COR-L47 (cell line): ENCODE measurements at regions not wholly inside any gene's neighbourhood (a gene's known extent, or its start where the extent isn't known, plus 50 kb on each side); places are given as distances from the start of the nearest gene placed in this dataset.

Source experiments
- DNase-seq: peaks from one replicate; lab custom pipeline; 2025; lab: John Stamatoyannopoulos, UW

DNA sequence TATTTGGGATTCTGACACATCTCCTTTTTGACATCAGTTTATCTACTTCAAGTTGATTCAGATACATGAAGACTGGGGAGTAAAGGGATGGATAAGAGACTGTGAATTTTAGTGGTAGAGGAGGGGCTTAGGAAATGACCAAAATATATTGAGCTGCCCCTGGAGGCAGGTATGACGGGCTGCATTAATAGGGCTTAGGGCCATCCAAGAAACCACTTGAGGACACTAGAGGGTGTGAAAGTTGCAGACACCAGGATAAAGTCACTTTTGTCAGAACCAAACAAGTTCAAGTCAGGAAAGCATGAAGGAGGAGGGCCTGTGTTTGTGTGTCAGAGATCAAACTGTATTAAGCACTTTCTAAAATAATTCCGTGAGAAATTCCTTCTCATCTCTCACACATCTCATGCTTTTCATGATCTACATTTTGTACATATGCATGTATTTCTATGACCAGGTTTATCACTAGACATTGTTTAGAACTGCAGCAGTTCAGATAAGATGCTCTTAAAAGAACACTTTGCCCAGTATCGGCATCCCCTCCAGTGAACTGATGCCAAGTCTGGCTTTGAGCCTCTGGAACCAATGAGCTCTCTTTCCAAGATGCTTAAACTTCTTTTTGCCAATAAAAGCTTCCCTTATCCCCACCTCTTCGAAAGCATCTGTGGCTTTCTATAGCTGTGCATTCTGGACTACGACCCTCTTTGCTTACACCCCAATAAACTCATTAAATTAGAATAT is 136.9 kb downstream of the SLC38A1 start:
- no peak for DNase-seq

- no peak for DNase-seq
These were observed 137.3 kb upstream of the SCAF11 start for GRCh38 chr12:46127656-46128055.

DNA sequence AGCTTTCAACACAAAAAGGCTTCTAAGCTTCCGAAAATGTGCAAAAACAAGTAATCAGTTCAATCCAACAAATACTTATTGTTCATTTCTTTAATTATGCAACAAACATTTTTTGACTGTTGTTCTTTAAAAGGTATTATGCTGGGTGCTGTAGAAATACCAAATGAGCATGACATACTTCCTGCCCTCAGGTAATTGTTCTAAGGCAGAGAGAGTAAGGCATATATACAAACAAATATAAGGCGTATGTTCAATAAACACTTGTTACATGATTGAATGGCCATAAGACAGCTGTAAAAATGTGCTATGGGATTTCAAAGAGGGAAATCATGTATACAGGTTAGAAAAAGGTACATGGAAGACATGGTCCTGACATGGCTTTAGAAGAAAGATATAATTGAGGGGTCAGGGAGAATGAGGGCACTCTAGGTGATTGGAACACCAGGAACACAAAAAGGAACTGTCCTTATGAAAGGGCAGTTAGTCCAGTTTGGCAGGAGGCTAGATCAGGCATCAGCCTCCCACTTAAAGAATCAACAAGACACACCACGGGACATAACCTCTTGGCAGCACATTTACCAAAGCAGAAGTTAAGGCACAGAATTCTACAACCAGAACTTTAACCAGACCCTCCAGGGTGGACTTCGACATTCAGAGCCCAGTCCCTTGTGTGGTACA is 135.8 kb upstream of the SCAF11 start:
- DNase-seq, result no peak

GRCh38 chr12:46124848-46125619 is 134.7 kb upstream of the SCAF11 start:
- DNase-seq, result peak; percentile 34

DNA sequence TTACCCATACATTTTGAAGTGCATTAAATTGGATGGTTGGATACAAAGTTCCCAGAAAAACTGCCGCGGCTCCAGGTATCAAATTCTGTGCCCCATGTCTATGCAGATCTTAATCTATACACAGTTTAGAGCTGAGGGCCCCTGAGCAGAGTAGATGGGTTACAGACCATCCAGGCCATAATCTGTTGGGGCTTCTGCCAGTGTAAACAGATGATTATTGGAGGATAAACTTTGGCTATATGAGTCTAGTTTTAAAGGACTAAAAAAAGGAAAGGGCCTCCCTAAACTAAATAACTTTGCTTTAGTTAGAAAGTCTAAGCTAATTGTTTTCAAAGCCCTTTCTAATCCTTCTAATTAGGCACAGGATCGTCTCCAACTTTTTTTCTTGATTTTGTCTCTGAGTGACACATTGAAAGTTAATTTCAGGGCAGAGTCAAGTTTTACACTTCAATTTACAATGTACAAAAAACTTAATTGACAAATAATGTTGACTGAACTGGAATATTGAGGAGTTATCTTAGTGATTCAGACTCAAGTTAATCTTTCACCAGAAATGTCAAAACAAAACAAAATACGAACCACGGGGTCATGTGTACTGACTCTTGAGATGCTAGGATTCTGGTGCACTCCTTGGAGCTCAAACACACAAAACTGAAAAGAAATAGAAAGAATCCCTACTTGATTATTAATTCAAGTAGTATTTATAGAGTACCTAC is 133.9 kb upstream of the SCAF11 start:
- no peak for DNase-seq

GRCh38 chr12:46112364-46112763 is 122.0 kb upstream of the SCAF11 start:
- DNase-seq, result no peak

DNA sequence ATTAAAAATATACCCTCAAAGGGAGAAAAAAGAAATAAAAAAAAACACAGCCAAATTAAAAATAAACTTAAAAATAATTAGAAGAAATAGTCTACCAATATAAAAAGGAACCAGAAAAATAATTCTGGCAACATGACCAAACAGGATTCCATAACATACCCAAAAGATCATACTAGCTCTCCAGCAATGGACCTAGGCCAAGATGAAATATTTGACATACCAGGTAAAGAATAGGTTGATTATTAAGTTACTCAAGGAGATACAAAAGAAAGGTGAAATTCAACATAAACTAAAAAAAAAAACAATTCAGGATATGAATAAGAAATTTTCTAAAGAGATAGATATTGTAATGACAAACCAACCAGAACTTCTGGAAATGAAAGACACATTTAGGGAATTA is 121.3 kb upstream of the SCAF11 start:
- no peak for DNase-seq

DNA sequence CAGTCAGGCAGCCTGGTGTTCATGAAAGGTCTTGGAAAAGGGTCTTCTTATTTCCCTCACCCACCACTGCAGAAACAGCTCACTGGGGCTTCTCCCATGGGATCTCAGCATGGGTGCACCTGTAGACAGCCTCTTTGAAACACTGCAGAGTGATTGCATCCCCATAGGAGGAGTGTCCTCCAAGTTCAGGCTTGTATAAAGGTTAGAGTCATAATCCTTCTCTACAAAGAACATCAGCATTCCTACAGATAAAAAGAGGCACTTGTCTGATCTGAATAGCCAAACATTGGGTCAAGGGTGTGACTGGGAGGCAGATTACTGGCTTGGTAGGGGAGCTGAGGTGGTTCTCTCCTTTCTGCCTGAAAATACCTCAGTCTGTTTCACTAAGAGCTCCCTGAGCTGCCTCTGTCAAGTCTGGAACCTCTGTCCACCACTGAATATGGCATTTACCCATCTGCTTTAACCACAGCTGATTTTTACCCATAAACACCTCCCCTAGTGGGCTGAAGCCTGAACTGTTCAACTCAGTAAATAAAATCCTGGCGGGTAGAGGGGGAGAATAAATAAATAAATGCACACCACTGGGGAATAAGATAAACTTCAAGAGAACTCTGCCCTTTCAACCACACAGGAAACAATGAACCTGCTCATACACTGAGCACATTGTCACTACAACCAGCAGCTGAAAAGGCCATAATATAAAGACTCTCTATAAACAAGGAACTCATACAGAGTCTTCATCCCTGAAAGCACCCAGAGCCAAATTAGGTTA is 120.7 kb upstream of the SCAF11 start:
- DNase-seq, result peak; percentile 2

GRCh38 chr12:46110223-46110611 is 119.8 kb upstream of the SCAF11 start:
- DNase-seq, result peak; percentile 6

DNA sequence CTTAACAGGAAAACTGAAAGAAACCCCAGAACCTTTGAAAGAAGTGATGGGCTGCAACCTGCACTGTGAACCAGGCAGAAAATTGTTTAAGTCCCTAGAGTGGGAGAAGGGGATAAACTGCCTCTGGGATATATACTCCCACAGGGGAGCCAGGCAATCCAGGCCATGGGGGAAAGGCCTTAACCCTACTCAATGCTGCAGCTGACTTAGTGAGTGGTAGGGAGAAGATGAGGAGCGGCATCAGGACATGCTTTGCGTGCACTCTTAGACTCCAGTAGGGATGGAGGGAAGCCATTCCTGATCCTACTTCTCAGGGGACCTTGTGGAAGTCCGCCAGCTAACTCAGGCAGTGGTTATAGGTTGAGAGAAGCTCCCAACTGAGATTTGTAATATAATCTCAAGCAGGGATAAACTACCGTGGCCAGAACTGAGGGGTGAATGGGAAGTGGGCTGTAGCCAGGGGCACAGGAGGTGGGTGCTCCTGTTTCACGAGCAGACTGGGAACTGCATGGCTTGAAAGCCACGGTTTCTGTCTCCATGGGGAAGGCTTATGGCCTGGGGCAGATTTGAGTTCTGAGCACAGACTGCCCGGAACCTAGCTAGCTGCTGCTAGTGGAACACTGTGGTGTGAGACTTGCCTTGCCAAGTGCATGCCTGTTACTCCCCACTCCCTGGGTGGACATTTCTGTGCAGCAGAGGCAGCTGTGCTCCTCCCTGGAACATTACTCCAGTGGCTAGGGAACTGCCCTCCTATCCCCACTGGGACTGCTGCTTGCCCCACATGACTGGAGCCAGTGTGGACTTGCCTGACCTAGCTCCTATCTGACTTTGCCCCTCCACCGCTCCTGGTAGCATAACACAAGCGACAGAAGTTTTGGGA is 119.2 kb upstream of the SCAF11 start:
- DNase-seq, result no peak

DNA sequence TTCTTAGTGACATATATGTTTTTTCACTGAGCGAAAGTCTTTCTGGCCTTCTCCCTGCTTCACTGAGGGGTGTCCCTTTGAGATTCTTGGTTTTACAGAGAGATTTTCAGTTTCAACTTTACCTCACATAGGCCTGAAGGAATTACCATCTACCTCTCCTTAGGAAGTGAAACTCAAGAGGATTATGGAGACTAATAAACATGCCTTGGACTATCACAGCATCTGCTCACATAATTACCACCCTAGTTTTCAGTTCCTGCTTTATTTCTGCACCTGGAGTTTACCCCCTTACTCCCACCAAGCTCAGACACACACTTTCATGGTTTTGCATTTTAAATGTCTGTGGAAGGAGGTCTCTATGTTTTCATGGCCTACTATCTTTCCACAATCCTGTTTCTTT is 118.3 kb upstream of the SCAF11 start:
- DNase-seq, result no peak

DNA sequence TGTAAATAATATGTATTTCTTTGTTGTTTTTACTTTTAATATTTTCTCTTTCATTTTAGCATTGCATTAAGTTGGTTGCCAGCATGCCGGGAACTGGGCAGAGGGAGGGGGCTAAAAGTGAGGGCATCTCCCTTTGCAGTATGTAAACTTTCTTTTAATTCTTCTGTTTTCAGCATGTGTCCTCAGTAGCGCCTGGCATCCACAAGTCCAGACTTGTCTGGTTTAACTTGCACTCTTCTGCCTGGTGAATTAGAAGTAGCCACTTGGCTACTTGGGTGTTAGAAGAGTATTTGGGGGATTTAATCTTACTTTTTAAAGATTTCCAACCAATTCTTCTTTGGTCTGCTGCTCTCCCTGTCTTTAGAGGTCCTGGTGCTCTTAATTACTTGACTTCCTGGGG is 117.2 kb upstream of the SCAF11 start:
- no peak for DNase-seq

- no peak for DNase-seq
These were observed 115.4 kb upstream of the SCAF11 start for GRCh38 chr12:46105735-46106134.

DNA sequence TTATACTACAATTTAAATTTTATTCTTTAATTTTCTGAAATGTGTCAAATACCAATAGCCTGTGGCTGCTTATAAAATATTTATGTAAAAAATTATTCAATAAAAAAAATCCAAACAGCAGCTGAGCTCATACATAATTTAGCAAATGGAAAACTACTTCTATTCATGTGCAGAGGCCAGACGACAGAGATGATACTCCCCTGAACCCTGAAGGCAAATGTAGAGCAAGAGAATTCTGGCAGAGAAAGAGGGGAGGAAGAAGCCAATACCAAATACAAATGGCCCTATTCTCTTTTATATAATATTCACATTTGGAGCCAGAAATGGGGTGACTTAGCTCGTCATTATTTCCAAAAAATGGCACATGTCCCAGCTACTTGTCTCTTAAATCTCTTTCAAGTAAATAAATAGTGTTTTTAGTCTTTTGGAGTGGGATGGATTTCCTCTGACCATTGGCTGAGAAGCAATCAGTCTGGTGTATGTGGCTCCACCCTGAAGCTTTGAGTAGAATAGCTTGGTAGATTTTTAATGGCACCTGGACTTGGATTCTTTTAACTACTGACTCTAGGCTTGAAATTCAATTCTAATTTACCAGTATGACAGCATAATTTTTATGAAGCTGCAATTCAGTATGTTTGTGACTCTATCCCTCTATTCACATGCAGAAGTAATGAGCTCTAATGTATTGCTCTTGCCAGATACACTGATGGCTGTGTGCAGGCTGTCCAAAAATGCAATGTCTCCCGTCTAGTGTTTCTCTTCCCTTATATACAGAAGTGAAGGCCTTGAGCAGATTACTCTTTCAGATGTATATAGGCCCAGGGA is 113.4 kb upstream of the SCAF11 start:
- no peak for DNase-seq

DNA sequence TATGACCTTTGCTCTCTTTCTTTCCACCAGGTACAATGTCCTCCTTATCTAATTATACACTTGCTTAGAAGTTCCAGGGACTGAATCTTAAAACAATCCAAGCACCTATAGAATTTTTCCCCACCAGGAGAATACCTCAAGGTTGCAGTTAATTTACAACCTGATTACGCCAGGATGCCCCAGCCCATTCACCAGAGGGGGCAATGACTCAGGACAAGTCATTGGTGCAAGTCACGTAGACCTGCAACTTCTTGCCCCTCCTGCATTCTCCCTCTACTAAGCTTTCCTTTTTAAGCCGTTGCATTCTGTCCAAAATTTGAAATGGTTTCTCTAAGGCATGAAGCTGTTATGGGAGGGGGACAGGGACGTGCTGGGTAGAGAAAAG is 111.1 kb upstream of the SCAF11 start:
- no peak for DNase-seq

GRCh38 chr12:46100551-46101484 is 110.4 kb upstream of the SCAF11 start:
- DNase-seq, result peak; percentile 15

GRCh38 chr12:46089414-46090162 is 99.2 kb upstream of the SCAF11 start:
- no peak for DNase-seq

DNA sequence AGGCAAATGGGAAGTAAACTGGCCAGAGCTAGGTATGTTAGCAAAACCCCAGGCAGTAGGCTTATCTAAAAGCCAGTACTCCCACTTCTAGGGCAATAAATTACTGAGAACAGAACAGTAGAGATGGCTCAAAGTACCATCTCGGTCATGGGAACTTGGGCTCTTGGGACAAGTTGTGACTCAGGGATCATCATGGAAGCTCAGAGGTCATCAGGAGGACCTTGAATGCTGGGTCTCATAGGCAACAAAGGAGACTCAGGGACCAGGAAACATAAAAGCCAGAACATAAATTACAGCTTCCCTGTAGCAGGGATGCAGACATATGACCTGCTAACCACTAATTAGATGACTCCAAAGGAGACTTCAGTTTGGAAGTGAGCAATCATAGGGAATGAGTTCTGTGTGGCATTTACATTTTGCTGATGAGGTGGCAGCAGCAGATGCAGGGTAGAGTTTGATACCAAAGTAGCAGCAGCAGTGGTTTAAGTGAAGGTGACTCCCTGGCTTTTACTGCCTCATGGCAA is 97.6 kb upstream of the SCAF11 start:
- no peak for DNase-seq
